ENCODE measurements at regions not wholly inside any gene's neighbourhood (a gene's known extent, or its start where the extent isn't known, plus 50 kb on each side); places are given as distances from the start of the nearest gene placed in this dataset.
A peak's percentile ranks its signal among the peaks of the same experiment; 100 is the strongest.

GRCh38 chrX:110557864-110558263, 199.2 kb downstream of the RTL9 start:
- H3K9me3 ChIP-seq (ENCODE audit: insufficient read depth, low read length), result peaks cover 18% of the 10 kb centered on the region; the same call in 1 of the 2 replicates
- no peak overlapping the region for H3K9ac ChIP-seq (ENCODE audit: insufficient read length, low read depth)
- H3K4me1 ChIP-seq (ENCODE audit: insufficient read depth, insufficient read length), result peaks cover 3% of the 10 kb centered on the region
- H3K36me3 ChIP-seq (ENCODE audit: insufficient read depth, insufficient read length, low read length), result no peaks in the 10 kb centered on the region
- no peak for TF ChIP-seq ZNF274 (IDR thresholded peaks at IDR 0.05; ENCODE audit: low read depth, low read length)
- no peak for TF ChIP-seq SUZ12 (IDR thresholded peaks at IDR 0.05; ENCODE audit: extremely low read depth, insufficient read depth, insufficient read length)
- no peak for TF ChIP-seq YY1 (IDR thresholded peaks at IDR 0.05; ENCODE audit: insufficient read depth, insufficient read length)
- no peaks in the 10 kb centered on the region for H3K27me3 ChIP-seq (ENCODE audit: insufficient read depth, insufficient read length)
- DNase-seq (ENCODE audit: low read depth, low spot score), result no peak
- H3K4me3 ChIP-seq (ENCODE audit: insufficient read length, low read depth), result no peak overlapping the region

DNA sequence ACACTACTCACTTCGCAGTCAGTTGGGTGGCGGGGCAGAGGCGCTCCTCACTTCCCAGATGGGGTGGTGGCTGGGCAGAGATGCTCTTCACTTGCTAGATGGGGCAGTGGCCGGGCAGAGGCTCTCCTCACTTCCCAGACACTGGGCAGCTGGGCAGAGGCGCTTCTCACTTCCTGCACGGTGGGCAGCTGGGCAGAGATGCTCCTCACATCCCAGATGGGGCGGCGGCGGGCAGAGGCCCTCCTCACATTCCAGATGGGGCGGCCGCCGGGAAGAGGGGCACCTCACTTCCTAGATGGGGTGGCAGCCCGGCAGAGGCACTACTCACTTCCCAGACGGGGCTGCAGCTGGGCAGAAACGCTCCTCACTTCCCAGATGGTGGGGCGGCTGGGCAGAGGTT, 199.8 kb downstream of the RTL9 start:
- Histone ChIP-seq H3K4me3 (ENCODE audit: insufficient read length, low read depth) (no peak overlapping the region), H3K9me3 (ENCODE audit: insufficient read depth, low read length) (peaks cover 18% of the 10 kb centered on the region; the same call in 1 of the 2 replicates)
- TF ChIP-seq YY1 (IDR thresholded peaks at IDR 0.05; ENCODE audit: insufficient read depth, insufficient read length) (no peak), ZNF274 (IDR thresholded peaks at IDR 0.05; ENCODE audit: low read depth, low read length) (no peak), SUZ12 (IDR thresholded peaks at IDR 0.05; ENCODE audit: extremely low read depth, insufficient read depth, insufficient read length) (no peak)

GRCh38 chrX:110561034-110561433, 202.4 kb downstream of the RTL9 start:
- no peak for DNase-seq (ENCODE audit: low read depth, low spot score)
- no peaks in the 10 kb centered on the region for H3K36me3 ChIP-seq (ENCODE audit: insufficient read depth, insufficient read length, low read length)

More for the DNA sequence above, 199.8 kb downstream of the RTL9 start:
- H3K9ac ChIP-seq (ENCODE audit: insufficient read length, low read depth), result no peak overlapping the region
- H3K27me3 ChIP-seq (ENCODE audit: insufficient read depth, insufficient read length), result no peaks in the 10 kb centered on the region
- peaks cover 3% of the 10 kb centered on the region for H3K4me1 ChIP-seq (ENCODE audit: insufficient read depth, insufficient read length)
- DNase-seq (ENCODE audit: low read depth, low spot score), result no peak
- no peaks in the 10 kb centered on the region for H3K36me3 ChIP-seq (ENCODE audit: insufficient read depth, insufficient read length, low read length)

DNA sequence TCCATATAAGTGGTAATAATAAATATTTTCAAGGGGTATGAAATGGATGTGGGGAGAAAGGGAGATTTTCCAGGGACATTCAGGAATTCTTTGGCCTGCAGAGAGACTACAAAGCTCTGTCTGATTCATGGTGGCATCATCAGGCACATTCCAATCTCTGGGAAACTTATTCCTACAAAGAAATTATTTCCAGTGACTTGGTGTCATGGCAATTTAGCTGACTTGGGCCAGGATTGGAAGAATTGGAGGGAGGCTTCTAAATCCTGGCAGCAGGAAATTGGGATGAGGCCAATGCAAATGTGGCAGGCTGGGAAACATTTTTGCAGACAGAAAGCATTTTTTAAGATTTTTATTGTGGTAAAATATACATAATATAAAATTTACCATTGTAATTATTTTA, 204.6 kb downstream of the RTL9 start:
- Histone ChIP-seq H3K36me3 (ENCODE audit: insufficient read depth, insufficient read length, low read length) (no peaks in the 10 kb centered on the region), H3K4me1 (ENCODE audit: insufficient read depth, insufficient read length) (peaks cover 3% of the 10 kb centered on the region), H3K4me3 (ENCODE audit: insufficient read length, low read depth) (no peak overlapping the region), H3K27me3 (ENCODE audit: insufficient read depth, insufficient read length) (no peaks in the 10 kb centered on the region), H3K9me3 (ENCODE audit: insufficient read depth, low read length) (peaks cover 5% of the 10 kb centered on the region; the same call in 1 of the 2 replicates), H3K9ac (ENCODE audit: insufficient read length, low read depth) (no peak overlapping the region)
- TF ChIP-seq ZNF274 (IDR thresholded peaks at IDR 0.05; ENCODE audit: low read depth, low read length), result no peak
- TF ChIP-seq YY1 (IDR thresholded peaks at IDR 0.05; ENCODE audit: insufficient read depth, insufficient read length), result no peak
- TF ChIP-seq SUZ12 (IDR thresholded peaks at IDR 0.05; ENCODE audit: extremely low read depth, insufficient read depth, insufficient read length), result no peak
- no peak for DNase-seq (ENCODE audit: low read depth, low spot score)

More at GRCh38 chrX:110561034-110561433, 202.4 kb downstream of the RTL9 start:
- Histone ChIP-seq H3K9ac (ENCODE audit: insufficient read length, low read depth) (no peak overlapping the region), H3K4me3 (ENCODE audit: insufficient read length, low read depth) (no peak overlapping the region), H3K9me3 (ENCODE audit: insufficient read depth, low read length) (peaks cover 18% of the 10 kb centered on the region; the same call in 1 of the 2 replicates), H3K4me1 (ENCODE audit: insufficient read depth, insufficient read length) (peaks cover 3% of the 10 kb centered on the region), H3K27me3 (ENCODE audit: insufficient read depth, insufficient read length) (no peaks in the 10 kb centered on the region)
- TF ChIP-seq SUZ12 (IDR thresholded peaks at IDR 0.05; ENCODE audit: extremely low read depth, insufficient read depth, insufficient read length) (no peak), YY1 (IDR thresholded peaks at IDR 0.05; ENCODE audit: insufficient read depth, insufficient read length) (no peak)

DNA sequence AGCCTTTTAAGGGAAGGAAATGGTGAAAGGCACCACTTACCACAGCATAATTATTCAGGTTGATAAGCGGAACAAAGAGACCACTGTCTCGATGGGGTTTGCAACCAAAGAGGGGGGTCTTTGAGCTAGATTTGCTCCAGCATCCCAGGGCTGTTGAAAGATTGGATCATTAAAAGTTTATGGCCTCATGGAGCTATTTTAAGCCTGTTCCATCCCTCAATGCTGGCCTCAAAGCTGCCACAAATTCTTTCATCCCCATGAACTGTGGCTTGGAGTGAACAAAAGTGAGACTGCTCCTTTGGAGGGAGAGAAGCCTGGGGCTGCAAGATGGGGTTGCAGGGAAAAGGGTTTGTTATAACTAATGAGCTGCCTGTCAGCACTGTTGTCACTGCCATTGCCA, 209.8 kb downstream of the RTL9 start:
- H3K4me1 ChIP-seq (ENCODE audit: insufficient read depth, insufficient read length), result no peaks in the 10 kb centered on the region
- no peak for TF ChIP-seq YY1 (IDR thresholded peaks at IDR 0.05; ENCODE audit: insufficient read depth, insufficient read length)
- TF ChIP-seq SUZ12 (IDR thresholded peaks at IDR 0.05; ENCODE audit: extremely low read depth, insufficient read depth, insufficient read length), result no peak
- TF ChIP-seq ZNF274 (IDR thresholded peaks at IDR 0.05; ENCODE audit: low read depth, low read length), result no peak
- H3K4me3 ChIP-seq (ENCODE audit: insufficient read length, low read depth), result no peak overlapping the region
- DNase-seq (ENCODE audit: low read depth, low spot score), result no peak
- no peak overlapping the region for H3K9ac ChIP-seq (ENCODE audit: insufficient read length, low read depth)
- no peaks in the 10 kb centered on the region for H3K27me3 ChIP-seq (ENCODE audit: insufficient read depth, insufficient read length)
- no peaks in the 10 kb centered on the region for H3K9me3 ChIP-seq (ENCODE audit: insufficient read depth, low read length)
- H3K36me3 ChIP-seq (ENCODE audit: insufficient read depth, insufficient read length, low read length), result no peaks in the 10 kb centered on the region

- H3K4me3 ChIP-seq (ENCODE audit: insufficient read length, low read depth), result no peak overlapping the region
- H3K36me3 ChIP-seq (ENCODE audit: insufficient read depth, insufficient read length, low read length), result no peaks in the 10 kb centered on the region
- TF ChIP-seq SUZ12 (IDR thresholded peaks at IDR 0.05; ENCODE audit: extremely low read depth, insufficient read depth, insufficient read length), result no peak
- TF ChIP-seq YY1 (IDR thresholded peaks at IDR 0.05; ENCODE audit: insufficient read depth, insufficient read length), result no peak
- TF ChIP-seq ZNF274 (IDR thresholded peaks at IDR 0.05; ENCODE audit: low read depth, low read length), result no peak
- DNase-seq (ENCODE audit: low read depth, low spot score), result no peak
- H3K9me3 ChIP-seq (ENCODE audit: insufficient read depth, low read length), result no peaks in the 10 kb centered on the region
- no peaks in the 10 kb centered on the region for H3K4me1 ChIP-seq (ENCODE audit: insufficient read depth, insufficient read length)
- no peak overlapping the region for H3K9ac ChIP-seq (ENCODE audit: insufficient read length, low read depth)
- no peaks in the 10 kb centered on the region for H3K27me3 ChIP-seq (ENCODE audit: insufficient read depth, insufficient read length)
These were observed 210.9 kb downstream of the RTL9 start for GRCh38 chrX:110569506-110569905.

DNA sequence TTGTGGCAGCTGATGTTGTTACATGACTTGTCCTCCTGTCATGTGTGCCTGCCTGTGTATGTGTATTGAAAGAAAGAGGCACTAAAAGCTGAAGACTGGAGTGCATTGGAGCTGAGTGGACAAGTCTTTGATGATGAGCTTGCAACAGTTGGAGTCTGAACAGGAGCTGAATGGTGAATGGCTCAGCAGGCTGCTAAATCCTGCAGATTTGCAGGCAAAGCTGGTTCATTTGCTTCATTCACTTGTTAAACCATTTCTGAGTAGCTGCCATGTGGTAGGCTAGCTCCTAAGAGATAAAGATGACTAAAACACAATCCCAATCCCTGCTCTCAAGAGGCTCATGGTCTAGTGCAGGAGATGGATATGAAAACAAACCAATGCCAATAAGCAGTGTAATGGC, 217.3 kb downstream of the CHRDL1 start:
- Histone ChIP-seq H3K27me3 (ENCODE audit: insufficient read depth, insufficient read length) (no peaks in the 10 kb centered on the region), H3K36me3 (ENCODE audit: insufficient read depth, insufficient read length, low read length) (no peaks in the 10 kb centered on the region), H3K9me3 (ENCODE audit: insufficient read depth, low read length) (0 out of 2 replicates have a peak, but pooled peaks cover 4% of the 10 kb centered on the region), H3K4me3 (ENCODE audit: insufficient read length, low read depth) (no peak overlapping the region), H3K4me1 (ENCODE audit: insufficient read depth, insufficient read length) (no peaks in the 10 kb centered on the region), H3K9ac (ENCODE audit: insufficient read length, low read depth) (no peak overlapping the region)
- peak; percentile 18 for DNase-seq (ENCODE audit: low read depth, low spot score)
- TF ChIP-seq ZNF274 (IDR thresholded peaks at IDR 0.05; ENCODE audit: low read depth, low read length) (no peak), SUZ12 (IDR thresholded peaks at IDR 0.05; ENCODE audit: extremely low read depth, insufficient read depth, insufficient read length) (no peak), YY1 (IDR thresholded peaks at IDR 0.05; ENCODE audit: insufficient read depth, insufficient read length) (no peak)

Measured in NT2/D1 (cell line).